Activated CD4-positive, alpha-beta T cell treated with anti-CD3 and anti-CD28 coated beads for 4 hours (primary cell): ENCODE measurements at regions not wholly inside any gene's neighbourhood (a gene's known extent, or its start where the extent isn't known, plus 50 kb on each side); places are given as distances from the start of the nearest gene placed in this dataset.

ENCODE experiments used
- DNase-seq, 2 donors: peaks; one replicate each; pipeline ENCODE4 v3.0.0-alpha.2; 2020

DNA sequence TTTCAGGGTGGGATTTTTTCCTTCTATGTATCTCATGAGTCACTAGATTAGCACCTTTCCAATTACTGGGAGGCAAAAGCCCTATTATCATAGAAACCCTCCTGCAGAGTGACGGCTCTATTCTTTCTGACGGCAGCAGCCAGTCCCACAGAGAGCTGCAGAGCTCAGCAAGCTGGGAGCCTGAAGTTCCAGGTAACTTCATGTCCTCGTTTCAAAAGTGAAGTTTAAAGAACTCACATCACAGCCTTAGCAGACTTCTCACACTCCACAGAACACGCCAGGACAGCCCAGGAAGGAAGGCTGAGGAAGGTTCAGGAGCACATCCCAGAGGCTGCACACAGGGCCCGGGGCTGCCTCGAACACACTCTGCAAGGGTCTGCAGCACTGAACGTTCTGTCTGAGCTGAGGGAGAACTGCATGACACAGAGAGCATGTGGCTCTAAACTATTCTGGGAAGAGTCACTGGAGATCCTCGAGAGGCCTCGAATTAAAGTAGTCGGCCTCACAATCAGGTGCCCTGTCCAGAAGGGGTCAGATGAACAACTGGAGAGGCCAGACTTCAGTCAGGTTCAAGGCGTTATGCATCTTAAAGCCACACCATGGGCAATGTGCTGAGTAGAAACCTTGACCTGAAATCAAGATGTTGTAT lies 104.2 kb upstream of the DRD2 start:
- DNase-seq, result no peak

DNA sequence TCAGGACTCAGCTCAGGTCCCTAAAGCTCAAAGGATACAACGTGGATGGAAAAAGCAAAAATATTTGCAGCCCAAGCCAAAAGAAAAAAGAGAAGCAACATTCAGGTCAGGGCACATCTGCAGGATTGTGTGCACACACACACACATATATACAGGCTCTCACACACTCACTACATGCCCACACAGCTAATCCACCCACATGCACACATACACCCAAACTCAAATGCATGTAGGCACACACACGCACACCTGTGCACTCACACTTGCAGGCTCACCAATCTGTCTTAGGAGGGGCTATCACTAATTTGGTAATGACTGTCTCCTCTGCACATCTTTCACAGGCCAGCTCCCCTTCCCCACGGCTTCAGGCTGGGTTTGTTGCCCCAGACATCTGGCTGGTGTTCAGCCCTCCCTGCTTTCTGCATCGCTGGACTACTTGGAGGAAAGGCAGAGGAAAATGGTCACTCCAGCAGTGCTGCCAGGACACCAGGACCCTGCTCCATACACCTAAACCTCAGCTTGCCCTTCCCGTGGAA lies 103.6 kb upstream of the DRD2 start:
- DNase-seq, result no peak

DNA sequence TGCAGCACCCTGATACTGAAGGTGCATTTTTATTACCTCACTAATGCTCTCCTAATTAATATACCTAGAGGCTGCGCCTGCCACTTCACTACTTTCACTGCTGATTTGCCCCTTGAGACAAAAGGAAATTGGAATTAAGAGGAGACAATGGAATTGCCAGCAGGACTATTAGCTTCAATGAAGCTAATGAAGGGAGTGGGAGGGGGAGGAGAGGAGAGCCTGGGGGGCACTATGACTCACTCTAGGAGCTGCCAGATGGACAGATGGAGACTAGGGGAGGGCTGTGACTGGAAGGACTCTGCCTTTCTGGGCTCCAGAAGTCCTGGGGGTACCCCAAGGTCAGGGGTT lies 102.8 kb upstream of the DRD2 start:
- DNase-seq, result no peak

DNA sequence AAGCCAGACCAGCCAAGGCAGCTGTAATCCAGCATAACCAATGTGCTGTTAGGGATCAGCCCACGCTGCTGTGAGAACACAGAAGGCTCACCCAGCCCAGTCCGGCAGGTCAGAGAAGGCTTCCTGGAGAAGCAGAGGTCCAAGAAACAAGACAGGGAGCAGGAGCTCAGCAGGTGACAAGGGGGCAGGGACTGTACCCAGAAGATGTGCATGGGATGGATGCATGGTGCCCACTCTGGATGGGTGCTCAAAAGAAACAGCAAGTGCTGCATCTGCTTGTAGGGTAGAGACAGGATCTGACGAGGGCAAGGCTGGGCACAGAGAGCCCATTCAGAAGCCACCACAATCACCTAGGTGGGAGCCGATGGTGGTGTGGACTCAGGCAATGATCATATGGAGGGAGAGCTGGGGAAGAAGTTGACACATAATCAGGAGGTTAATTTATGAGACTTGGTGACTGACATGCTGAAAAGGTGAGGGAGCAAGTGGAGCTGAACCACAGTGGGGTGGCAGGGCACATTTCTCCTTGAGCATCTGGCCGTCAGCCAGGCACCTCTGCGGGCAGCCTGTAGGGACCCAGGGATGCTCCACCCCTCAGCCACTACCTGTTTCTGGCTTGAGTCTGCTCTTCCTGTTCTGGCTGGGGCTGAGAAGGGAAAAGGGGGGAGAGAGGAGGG lies 102.3 kb upstream of the DRD2 start:
- no peak for DNase-seq

DNA sequence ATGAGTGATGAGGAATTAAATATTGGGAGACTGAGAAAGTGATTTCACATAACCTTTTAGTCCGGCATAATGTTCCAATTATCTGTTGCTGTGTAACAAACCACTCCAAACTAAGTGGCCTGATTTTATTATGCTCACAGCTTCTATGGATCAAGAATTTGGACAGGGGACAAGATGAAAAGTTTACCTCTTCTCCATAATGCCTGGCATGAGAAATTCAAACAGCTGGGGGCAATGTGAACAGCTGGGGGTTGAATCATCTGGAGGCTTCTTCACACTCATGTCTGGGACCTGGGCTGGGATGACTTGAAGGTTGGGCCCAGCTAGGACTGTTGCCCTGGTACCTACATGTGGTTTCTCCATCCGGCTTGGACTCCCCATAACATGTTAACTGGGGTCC lies 99.4 kb upstream of the DRD2 start:
- DNase-seq, result no peak

DNA sequence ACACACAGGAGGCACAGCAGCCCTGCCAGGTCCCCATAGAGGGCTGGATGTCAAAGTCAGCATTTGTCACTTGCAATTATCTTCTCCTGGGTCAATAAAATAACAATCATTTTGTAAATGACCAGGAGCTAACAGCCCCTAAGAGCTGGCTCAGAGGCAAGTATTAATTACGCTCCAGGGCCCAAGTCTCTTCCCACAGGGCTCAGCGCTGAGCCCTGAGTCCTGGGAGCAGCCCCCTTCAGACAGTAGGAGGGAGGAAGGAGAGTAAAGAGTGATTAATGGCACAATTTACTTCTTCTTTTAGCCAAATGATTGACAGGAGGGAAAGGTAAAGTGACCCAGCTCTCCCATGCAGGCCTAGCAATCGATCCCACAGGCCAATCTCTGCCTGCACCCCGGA lies 99.0 kb upstream of the DRD2 start:
- DNase-seq, result no peak

DNA sequence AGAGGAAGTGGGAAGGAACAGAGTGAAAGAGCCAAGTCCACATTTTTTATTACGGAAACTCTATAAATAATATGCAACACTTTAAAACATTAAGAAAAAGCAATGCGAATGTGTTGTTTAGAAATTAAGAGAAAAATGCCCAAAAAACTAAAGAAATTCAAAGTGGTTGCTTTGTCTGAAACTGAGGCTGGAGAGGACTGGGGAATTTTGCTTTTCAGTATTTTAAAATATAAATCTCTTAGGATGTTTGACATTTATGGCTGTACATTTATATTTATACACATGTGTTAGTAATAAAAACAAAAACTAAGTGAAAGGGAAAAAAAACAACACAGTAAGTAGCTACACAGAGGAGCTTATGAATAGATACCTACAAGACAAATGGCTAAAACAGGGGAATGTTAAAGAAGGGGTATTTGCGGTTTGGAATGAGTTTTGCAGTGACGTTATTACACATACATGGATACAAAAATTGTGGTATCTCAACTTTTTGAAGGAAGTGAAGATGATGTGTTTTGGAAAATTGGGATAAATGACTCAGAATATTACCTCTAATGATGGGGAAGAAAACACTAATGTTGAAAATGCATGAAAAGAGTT lies 97.0 kb upstream of the DRD2 start:
- DNase-seq, result no peak

DNA sequence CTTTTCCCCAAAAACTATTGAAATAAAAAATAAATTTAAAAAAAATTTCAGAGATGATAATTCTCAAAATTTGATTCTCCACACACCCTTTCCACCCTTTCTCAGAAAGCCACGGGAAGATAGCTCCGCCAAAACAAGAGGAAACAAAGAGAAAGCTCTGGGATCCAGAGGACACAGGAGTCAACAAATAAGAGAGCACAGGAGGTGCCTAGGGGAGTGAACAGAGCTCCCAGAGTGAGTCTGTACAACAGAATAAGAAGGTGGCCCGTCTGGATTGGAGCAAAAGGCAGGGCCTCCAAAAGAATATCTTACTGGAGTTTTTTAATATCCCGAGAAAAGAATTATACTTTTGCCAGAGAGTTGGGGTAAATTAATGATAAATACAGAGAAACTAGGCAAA lies 96.3 kb upstream of the DRD2 start:
- no peak for DNase-seq

DNA sequence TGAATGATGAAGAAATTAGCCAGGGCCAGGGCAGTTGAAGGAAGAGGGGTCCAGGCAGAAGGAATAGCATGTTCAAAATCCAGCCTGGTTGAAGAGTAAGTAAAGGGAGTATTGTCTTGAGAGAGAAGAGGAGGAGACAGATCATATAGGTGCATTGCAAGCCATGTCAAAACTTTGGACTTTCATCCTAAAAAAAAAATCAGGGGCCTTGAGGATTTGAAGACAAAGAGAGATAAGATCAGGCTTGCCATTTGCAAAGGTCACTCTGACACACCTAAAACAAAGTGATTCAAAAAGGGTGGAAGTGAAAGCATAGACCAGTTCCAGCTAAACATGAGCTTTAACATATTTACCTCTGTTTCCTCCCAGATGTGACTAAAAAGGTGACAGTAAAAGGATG lies 95.7 kb upstream of the DRD2 start:
- no peak for DNase-seq

DNA sequence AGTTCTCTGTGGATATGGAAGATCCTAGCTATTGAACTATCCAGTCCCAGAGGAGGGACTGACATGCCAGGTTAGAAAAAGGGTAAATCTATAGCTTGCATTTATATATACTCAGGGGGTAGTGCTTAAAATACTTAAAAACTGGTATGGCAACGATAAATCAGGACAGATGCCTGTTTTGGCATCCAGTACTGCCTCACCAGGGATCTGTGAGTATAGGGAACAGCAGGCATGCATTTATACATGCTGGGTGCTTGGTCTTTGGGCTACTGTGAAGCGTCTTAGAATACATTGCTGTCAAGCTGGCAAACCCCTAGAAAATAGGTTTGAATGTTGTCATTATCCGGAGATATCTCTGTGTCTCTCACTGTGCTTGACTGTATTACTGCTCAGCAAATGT lies 94.2 kb upstream of the DRD2 start:
- DNase-seq, result no peak

DNA sequence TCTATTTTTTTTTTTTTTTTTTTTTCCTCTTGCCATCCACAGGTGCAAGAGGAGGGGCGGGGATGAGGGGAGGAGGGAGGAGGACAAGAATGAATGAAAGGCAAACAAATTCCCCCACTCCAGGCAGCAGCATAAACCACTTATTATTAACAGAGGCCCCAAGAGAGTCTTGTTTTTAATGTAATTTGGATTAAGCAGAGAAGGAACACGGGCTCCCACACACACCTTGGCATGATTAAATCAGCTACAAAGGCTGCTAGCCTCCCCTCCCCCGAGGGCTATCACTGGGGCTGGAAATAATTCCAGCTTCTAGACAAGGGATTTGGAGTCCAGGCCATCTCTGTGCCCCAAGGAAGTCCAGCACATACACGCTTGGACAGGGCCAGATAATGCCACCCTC lies 93.4 kb upstream of the DRD2 start:
- no peak for DNase-seq

DNA sequence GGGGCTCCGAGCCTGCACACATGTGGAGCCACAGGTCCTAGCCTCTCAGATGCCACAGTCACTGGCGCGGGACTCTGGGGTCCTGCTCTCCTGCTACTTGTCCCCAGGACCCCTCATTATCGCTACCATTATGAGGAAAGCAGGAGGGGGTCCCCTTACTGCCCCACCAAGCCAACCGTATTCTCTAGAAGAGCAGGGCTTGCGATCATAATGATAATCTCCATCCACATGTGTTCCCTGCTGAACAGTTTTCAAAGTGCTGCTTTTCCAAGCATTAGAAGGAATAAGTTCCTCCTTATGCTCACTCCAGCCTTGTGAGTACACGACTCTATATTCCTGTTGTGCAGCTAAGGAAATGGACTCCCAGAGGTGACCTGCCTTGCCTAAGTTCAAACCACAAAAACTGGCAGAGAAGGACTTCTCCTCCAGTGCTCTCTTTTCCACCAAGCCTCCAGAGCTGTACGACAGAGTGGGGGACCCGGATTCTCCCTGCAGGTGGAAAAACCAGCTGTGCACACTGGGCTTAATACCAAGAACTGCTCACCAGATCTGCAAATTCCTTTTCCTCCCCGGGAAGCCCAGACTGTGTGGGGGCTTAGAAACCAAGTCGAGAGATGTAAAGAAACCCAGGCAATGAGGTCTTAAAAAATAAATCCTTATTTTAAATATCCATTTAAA lies 92.8 kb upstream of the DRD2 start:
- no peak for DNase-seq

DNA sequence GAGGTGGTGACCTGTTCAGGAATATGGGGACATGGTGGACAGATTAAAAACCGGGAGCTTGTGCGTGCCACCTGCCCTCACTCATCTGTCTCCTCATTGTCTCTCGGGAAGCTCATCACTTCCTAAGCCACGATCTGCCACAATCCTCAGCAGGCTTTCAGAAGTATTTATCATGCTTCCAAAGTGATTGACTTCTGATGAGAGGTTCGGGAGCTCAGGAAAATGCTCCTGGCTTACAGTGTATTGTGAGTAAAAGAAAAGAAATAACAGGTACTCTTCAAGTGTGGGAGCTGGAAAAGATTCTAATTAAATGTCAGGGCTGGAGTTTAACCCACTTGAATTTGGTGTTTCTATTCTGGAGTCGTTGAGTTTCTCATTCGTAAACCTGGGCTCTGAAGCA lies 91.9 kb upstream of the DRD2 start:
- DNase-seq, result no peak

DNA sequence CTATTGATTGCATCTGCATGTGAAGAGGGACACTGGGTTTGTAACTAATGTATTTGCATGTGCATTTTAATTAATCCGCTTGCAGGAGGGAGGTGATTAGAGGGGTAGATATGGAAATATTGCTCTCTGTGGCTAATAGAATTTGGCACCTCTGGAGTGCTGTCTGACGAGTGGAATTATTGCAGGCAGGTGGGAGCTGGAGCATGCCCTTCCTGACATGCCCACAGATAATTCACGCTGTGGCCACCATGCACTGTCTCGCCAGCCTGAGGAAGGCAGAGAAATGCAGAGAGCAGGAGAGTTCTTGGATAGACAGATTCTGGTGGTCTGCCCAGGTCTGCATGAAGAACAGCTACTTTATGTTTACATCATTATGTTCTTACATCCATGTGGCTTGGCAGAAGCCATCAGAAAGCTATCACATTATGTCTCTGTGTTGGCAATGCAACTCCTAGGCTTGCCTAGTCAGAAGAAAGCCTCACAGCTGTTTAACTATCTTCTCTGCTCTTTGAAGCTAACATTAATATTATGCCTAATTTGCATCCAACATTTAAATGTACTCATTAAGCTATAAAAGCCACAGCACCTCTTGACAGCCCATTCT lies 89.4 kb upstream of the DRD2 start:
- no peak for DNase-seq

DNA sequence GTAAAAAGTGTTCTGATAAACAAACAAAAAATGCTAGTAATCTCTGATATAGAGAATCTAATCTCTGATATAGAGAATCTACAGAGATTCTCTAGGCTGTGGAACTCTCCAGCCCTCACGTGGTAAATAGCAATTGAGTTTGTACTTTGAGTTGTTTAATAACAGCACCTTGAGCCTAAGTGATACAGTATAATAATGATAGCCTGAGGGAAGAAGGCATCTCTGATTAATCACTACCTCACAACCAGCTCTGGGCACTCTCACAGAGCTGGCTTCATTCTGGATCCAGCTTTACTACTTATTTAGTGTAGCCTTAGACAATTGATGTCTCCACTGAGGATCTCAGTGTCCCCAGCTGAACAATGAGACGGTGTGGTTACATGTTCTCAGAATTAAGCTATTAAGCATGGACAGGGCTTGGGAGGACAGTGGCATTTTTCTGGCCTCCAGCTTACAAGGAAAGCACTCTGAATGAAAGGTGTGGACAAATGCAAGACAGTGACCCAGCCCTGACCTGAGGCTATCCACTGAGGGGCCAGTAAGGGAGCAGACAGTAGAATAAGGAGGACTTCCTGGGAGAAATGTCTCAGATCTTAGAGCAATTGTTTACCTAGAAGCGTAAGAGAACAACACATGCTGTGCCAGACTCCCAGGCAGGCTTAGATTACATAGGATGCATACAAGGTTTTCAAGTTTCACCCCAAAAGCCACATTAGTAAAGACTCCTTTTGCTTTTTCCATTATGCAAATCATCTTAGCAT lies 88.7 kb upstream of the DRD2 start:
- DNase-seq, result no peak

DNA sequence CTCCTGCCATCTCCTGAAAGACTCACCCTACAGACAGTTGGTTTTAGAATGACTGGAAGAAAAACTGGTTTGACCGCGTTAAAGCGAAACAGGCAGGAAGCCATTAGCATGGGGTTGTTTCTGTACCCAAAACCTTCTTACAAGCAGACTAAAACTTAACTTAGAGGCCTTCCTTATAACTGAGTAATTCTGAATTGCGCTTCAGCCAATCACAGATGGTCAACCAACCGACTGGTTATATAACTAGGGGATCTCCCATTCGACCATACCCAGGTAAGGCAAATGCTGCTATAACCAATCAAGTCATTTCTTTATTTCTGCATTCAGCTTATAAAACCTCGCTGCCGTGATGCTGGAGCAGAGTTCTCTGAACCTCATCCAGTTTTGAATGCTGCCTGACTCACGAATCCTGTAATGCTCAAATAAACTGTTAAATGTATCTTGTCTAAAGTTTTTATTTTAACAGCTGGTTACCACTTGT lies 87.8 kb upstream of the DRD2 start:
- no peak for DNase-seq

DNA sequence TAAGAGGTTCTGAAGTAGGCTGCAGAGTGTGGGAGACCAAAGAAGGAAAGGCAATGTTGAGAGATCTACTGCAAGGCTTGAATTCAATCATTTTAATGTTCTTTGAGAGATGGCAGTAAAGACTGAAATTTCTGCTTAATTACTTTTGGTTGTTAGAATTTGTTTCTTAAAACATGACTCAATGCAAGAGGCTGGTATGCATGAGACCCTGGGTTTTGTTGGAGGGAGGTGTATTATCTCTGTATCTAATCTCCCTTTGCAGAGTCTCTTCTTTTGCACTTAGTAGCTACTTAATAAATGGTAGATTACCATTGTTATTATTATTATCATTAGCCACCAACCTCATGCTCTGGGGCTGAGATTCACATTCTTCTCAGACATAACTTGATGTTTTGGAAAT lies 87.4 kb upstream of the DRD2 start:
- DNase-seq, result no peak

DNA sequence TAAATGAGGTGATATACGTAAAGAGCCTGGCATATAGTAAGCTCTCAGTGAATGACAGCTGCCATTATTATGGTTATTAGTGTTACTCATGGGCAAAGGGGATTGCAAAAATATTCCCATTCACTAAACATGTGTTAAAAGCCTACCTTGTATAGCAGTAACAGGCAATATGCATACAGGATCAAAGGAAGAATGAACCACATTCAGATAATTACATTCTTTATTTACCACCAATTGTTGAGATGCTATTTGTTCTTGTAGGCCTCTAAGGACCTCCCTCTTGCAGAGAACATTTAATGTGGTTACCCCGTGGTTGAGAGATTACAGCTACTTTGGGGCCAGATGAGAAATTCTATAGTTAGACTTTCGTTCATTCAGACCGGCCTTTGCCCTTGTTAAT lies 82.7 kb upstream of the DRD2 start:
- no peak for DNase-seq

DNA sequence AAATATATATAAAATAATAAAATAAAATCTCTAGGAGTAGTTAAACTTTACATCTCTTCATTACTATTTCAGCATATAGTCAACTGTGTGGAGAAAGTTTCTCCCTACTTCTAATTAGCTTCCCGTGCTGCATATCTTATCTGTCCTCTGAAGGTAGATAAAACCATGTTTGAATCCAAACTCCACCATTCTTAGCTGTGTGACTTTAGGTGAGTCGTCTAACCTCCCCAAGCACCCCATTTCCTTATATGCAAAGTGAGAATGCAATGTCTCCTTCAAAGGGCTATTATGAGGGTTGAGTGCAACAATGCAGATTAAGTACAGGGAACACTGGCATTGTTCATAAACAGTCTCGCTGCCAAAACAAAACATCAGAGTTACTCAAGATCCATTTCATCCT lies 80.8 kb upstream of the DRD2 start:
- DNase-seq, result no peak

DNA sequence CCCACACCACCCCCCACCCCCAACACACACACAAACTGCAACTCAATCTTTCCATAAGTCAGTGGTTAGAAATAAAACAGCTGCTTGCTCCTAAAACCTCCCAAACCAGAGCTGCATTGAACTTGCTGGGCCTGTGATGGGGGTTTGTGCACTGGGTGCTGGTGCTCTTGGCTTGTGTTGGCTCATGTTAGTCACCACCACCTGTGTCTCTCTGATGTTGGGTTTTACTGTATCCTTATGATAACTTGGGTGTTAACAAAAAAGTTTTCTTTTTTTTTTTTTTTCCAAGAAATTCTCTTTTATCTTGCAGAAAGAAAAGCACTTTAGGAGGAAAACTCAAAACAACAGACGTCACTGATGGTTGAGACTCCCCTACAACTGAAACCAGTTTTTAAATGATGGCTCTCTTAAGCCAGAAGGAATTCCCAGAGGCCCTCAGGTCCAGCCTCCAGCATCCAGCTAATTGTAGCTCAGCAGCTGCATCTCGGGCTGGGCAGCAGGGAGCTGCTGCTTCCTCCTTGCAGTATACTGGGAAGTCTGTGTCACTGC lies 79.9 kb upstream of the DRD2 start:
- no peak for DNase-seq

DNA sequence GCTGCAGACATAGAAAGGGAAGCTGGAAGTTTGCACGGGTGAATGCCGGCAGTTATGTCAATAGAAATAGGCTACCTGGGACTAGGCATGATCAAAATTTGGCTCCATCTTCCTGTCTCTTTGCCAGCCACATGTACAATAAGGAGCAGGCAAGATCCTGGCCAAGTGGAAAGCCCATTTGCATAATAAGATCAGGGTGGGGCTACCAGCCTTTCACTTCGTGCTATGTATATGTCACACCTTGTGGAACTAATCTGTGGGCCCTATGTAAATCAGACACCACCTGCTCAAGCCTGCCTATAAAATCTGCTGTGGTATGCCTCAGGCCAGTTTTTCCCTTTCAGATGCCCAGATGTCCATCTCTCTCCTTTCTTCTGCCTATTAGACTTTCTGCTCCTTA lies 79.3 kb upstream of the DRD2 start:
- no peak for DNase-seq

DNA sequence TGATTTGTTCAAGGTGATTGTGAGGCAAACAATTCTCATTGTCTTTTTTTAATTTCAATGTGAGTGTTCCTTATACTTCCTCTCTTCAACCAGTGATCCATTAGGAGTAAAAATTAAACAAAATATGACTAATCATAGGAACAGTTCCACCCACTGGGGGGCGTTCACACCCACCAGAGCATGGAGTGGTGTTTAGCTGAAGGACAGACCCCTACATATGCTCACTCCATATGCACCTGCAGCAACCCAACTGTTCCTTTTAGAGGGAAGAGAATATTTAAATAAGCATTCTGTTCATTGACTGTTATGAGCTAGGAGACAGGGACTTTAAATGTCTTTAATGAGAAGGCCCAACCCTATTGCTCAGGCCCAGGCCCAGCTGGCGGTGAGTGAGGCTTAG lies 78.7 kb upstream of the DRD2 start:
- DNase-seq, result no peak
